H9 (cell line): ENCODE measurements at regions not wholly inside any gene's neighbourhood (a gene's known extent, or its start where the extent isn't known, plus 50 kb on each side); places are given as distances from the start of the nearest gene placed in this dataset.

Experiments
- DNase-seq: peaks from one replicate; pipeline ENCODE4 v3.0.0-alpha.2; 2017
- H2AFZ ChIP-seq: one replicate; pipeline ENCODE4 v1.6.1; 2013; ENCODE audit warnings: mild to moderate bottlenecking, low read length, control low read depth, moderate library complexity
- H2AK5ac ChIP-seq: 2 replicates; pipeline ENCODE4 v1.6.1; 2013; ENCODE audit warnings: low read length, control low read depth, mixed read lengths; ENCODE audit not compliant: insufficient read length
- H2BK120ac ChIP-seq: one replicate; pipeline ENCODE4 v1.6.1; 2013; ENCODE audit warnings: low read depth, mild to moderate bottlenecking, low read length, control low read depth, inconsistent platforms; ENCODE audit not compliant: poor library complexity, severe bottlenecking
- H2BK12ac ChIP-seq: 2 replicates; pipeline ENCODE4 v1.6.1; 2013; ENCODE audit warnings: low read length, control low read depth, mixed read lengths, low read depth; ENCODE audit not compliant: insufficient read length
- H2BK15ac ChIP-seq: 2 replicates; pipeline ENCODE4 v1.6.1; 2013; ENCODE audit warnings: low read depth, low read length, control low read depth
- H2BK20ac ChIP-seq: one replicate; pipeline ENCODE4 v1.6.1; 2013; ENCODE audit warnings: low read depth, mild to moderate bottlenecking, low read length, control low read depth, inconsistent platforms; ENCODE audit not compliant: poor library complexity, severe bottlenecking
- H2BK5ac ChIP-seq: 2 replicates; pipeline ENCODE4 v1.6.1; 2013; ENCODE audit warnings: low read length, control low read depth, mixed read lengths; ENCODE audit not compliant: insufficient read length
- H3K14ac ChIP-seq: 2 replicates; pipeline ENCODE4 v1.6.1; 2013; ENCODE audit warnings: low read length, control low read depth; ENCODE audit not compliant: insufficient read depth
- H3K18ac ChIP-seq: 2 replicates; pipeline ENCODE4 v1.6.1; 2013; ENCODE audit warnings: low read depth, mild to moderate bottlenecking, mixed read lengths, low read length, control low read depth; ENCODE audit not compliant: insufficient read length
- H3K23ac ChIP-seq: 2 replicates; pipeline ENCODE4 v1.6.1; 2013; ENCODE audit warnings: low read length, control low read depth, mixed read lengths, low read depth; ENCODE audit not compliant: insufficient read length
- H3K23me2 ChIP-seq: 2 replicates; pipeline ENCODE4 v1.6.1; 2013; ENCODE audit warnings: low read depth, mild to moderate bottlenecking, mixed read lengths, low read length, control low read depth; ENCODE audit not compliant: insufficient read length, poor library complexity, severe bottlenecking
- H3K27ac ChIP-seq: 2 replicates; pipeline ENCODE4 v1.5.1; 2013; ENCODE audit warnings: low read length, control low read depth, mixed read lengths, low read depth; ENCODE audit not compliant: insufficient read length
- H3K27me3 ChIP-seq: 2 replicates; pipeline ENCODE4 v1.6.1; 2013; ENCODE audit warnings: low read length, control low read depth, inconsistent platforms; ENCODE audit not compliant: insufficient read depth
- H3K4ac ChIP-seq: 2 replicates; pipeline ENCODE4 v1.6.1; 2013; ENCODE audit warnings: low read depth, mild to moderate bottlenecking, control low read depth, inconsistent platforms, low read length, moderate library complexity
- H3K4me1 ChIP-seq: 2 replicates; pipeline ENCODE4 v1.6.1; 2013; ENCODE audit warnings: low read length, control low read depth, inconsistent platforms; ENCODE audit not compliant: insufficient read depth
- H3K4me2 ChIP-seq: 2 replicates; pipeline ENCODE4 v1.6.1; 2013; ENCODE audit warnings: low read length, control low read depth, mixed read lengths; ENCODE audit not compliant: insufficient read length, insufficient read depth
- H3K56ac ChIP-seq: 2 replicates; pipeline ENCODE4 v1.6.1; 2013; ENCODE audit warnings: low read depth, mild to moderate bottlenecking, mixed read lengths, low read length, control low read depth; ENCODE audit not compliant: insufficient read length
- H3K79me1 ChIP-seq: 2 replicates; pipeline ENCODE4 v1.6.1; 2013; ENCODE audit warnings: low read depth, mild to moderate bottlenecking, moderate library complexity, low read length, control low read depth, inconsistent platforms; ENCODE audit not compliant: insufficient read depth, poor library complexity, severe bottlenecking
- H3K79me2 ChIP-seq: 2 replicates; pipeline ENCODE4 v1.6.1; 2013; ENCODE audit warnings: low read length, control low read depth, inconsistent platforms; ENCODE audit not compliant: insufficient read depth
- H3K9ac ChIP-seq: 2 replicates; pipeline ENCODE4 v1.6.1; 2013; ENCODE audit warnings: low read length, control low read depth, mixed read lengths; ENCODE audit not compliant: insufficient read length; ENCODE audit errors: extremely low read depth
- H3K9me3 ChIP-seq: one replicate; pipeline ENCODE4 v1.6.1; 2013; ENCODE audit warnings: low read depth, low read length, inconsistent platforms; ENCODE audit not compliant: control insufficient read depth
- H3T11ph ChIP-seq: one replicate; pipeline ENCODE4 v1.6.1; 2013; ENCODE audit warnings: mild to moderate bottlenecking, low read length, control low read depth, inconsistent platforms
- H4K20me1 ChIP-seq: one replicate; pipeline ENCODE4 v1.6.1; 2013; ENCODE audit not compliant: control insufficient read depth, insufficient read length, insufficient read depth
- H4K5ac ChIP-seq: 2 replicates; pipeline ENCODE4 v1.6.1; 2013; ENCODE audit warnings: low read depth, mild to moderate bottlenecking, mixed read lengths, low read length, control low read depth; ENCODE audit not compliant: insufficient read length
- H4K8ac ChIP-seq: replicated peaks from 2 replicates; pipeline ENCODE4 v1.6.1; 2013; ENCODE audit warnings: low read length, control low read depth, mixed read lengths, low read depth; ENCODE audit not compliant: insufficient read length
- H4K91ac ChIP-seq: 2 replicates; pipeline ENCODE4 v1.6.1; 2013; ENCODE audit warnings: low read depth, mild to moderate bottlenecking, moderate library complexity, mixed read lengths, low read length, control low read depth; ENCODE audit not compliant: insufficient read length
- H3K27ac Mint-ChIP-seq, 3 experiments: 2 replicates in 2 of 3; 3 replicates in 1 of 3; pipeline ENCODE4 v1.8.0; 2020 to 2021; ENCODE audit warnings: mixed read lengths in 3 of 3, mild to moderate bottlenecking in 1 of 3, moderate library complexity in 1 of 3
- H3K27me3 Mint-ChIP-seq: 2 replicates; pipeline ENCODE4 v1.8.0; 2021; ENCODE audit warnings: low read depth, mild to moderate bottlenecking, moderate library complexity, mixed read lengths
- H3K36me3 Mint-ChIP-seq, 3 experiments: 2 replicates in 2 of 3; 3 replicates in 1 of 3; pipeline ENCODE4 v1.8.0; 2020 to 2021; ENCODE audit warnings: low read depth in 3 of 3, mixed read lengths in 3 of 3; ENCODE audit not compliant: insufficient read depth in 1 of 3
- H3K4me1 Mint-ChIP-seq, 2 experiments: 2 replicates each; pipeline ENCODE4 v1.8.0; 2020; ENCODE audit warnings: mixed read lengths in 2 of 2
- H3K4me3 Mint-ChIP-seq, 2 experiments: 2 replicates in 1 of 2; 3 replicates in 1 of 2; pipeline ENCODE4 v1.8.0; 2020 to 2021; ENCODE audit warnings: mild to moderate bottlenecking in 2 of 2, mixed read lengths in 2 of 2, moderate library complexity in 1 of 2
- H3K9me3 Mint-ChIP-seq, 2 experiments: 2 replicates in 1 of 2; 3 replicates in 1 of 2; pipeline ENCODE4 v1.8.0; 2020; ENCODE audit warnings: mild to moderate bottlenecking in 2 of 2, mixed read lengths in 2 of 2, moderate library complexity in 1 of 2
- CTCF ChIP-seq: fragments of 200-600 bp; sonication (generic); conservative IDR thresholded peaks from 3 replicates; pipeline ENCODE4 v1.8.0; 2021; ENCODE audit warnings: antibody characterized with exemption, mild to moderate bottlenecking
- WGBS: extraction: QIAGEN DNeasy Blood & Tissue Kit; methylation state at CpG from one replicate; pipeline ENCODE4 v1.1.7; 2013; ENCODE audit warnings: missing lambda C conversion rate, low lambda C conversion rate, mixed read lengths; ENCODE audit not compliant: insufficient read length; ENCODE audit errors: extremely low coverage; 5-methylcytosine and 5-hydroxymethylcytosine counted together

GRCh38 chrX:87755493-87755892, 237.9 kb downstream of the KLHL4 start:
- no peak overlapping the region for H4K8ac ChIP-seq

More at GRCh38 chrX:87755493-87755892, 237.9 kb downstream of the KLHL4 start:
- peaks cover 26 to 31% of the 10 kb centered on the region in 2 experiments for H3K9me3 Mint-ChIP-seq
- Histone ChIP-seq H2BK20ac (no peak overlapping the region), H4K20me1 (no peaks in the 10 kb centered on the region), H3K9me3 (no peaks in the 10 kb centered on the region), H3K23ac (no peak overlapping the region), H3T11ph (no peak overlapping the region), H3K14ac (no peak overlapping the region), H4K5ac (no peak overlapping the region), H2AFZ (no peak overlapping the region), H3K79me2 (no peaks in the 10 kb centered on the region), H2BK15ac (no peak overlapping the region), H2BK5ac (no peak overlapping the region), H2BK12ac (no peak overlapping the region), H2BK120ac (no peak overlapping the region), H3K9ac (no peak overlapping the region), H3K79me1 (no peaks in the 10 kb centered on the region), H2AK5ac (no peak overlapping the region), H3K23me2 (no peaks in the 10 kb centered on the region), H3K4ac (no peak overlapping the region), H3K27ac (no peak overlapping the region), H3K18ac (no peak overlapping the region), H3K4me2 (no peak overlapping the region), H4K91ac (no peak overlapping the region), H3K27me3 (no peaks in the 10 kb centered on the region), H3K4me1 (no peaks in the 10 kb centered on the region), H3K56ac (no peak overlapping the region)
- no peak for TF ChIP-seq CTCF
- peaks cover 17% of the 10 kb centered on the region in 2 experiments for H3K4me1 Mint-ChIP-seq
- no CpG with 5 or more reads among the region's 5 CpGs for WGBS
- peaks cover 12 to 24% (median 18%) of the 10 kb centered on the region in 3 experiments for H3K36me3 Mint-ChIP-seq
- H3K27ac Mint-ChIP-seq = no peak overlapping the region
- no peak overlapping the region for H3K4me3 Mint-ChIP-seq
- H3K27me3 Mint-ChIP-seq = no peaks in the 10 kb centered on the region
- no peak for DNase-seq
